ENCODE measurements at regions not wholly inside any gene's neighbourhood (a gene's known extent, or its start where the extent isn't known, plus 50 kb on each side); places are given as distances from the start of the nearest gene placed in this dataset.

DNA sequence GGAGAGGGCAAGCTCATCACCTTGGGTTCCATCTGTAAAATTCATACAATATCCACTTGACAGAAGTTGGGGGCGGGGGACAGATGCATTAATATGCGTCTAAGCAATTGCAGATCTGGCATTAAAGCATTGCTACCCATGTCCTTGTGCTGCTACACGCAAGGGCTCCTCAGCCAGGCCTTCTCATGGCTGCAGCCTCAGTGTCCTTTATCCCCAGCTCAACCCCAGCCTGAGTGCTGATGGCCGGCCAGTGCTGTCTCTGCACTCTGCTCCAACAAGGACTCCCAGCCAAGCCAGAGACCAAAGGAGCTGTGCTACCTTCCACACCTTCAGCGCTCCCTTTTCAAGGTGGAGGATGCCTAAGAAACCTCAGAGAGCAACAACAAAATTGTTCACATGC is 188.5 kb upstream of the STXBP5 start:
- H3K4me1 ChIP-seq = no peaks in the 10 kb centered on the region
- DNase-seq = no peak
- ATAC-seq = no peak
- H3K9me3 ChIP-seq = no peaks in the 10 kb centered on the region
- intact Hi-C loops (cut with DNase I) = no loop called here
- TF ChIP-seq POLR2A (IDR thresholded peaks at IDR 0.05) = no peak
- TF ChIP-seq, protein P1, sequence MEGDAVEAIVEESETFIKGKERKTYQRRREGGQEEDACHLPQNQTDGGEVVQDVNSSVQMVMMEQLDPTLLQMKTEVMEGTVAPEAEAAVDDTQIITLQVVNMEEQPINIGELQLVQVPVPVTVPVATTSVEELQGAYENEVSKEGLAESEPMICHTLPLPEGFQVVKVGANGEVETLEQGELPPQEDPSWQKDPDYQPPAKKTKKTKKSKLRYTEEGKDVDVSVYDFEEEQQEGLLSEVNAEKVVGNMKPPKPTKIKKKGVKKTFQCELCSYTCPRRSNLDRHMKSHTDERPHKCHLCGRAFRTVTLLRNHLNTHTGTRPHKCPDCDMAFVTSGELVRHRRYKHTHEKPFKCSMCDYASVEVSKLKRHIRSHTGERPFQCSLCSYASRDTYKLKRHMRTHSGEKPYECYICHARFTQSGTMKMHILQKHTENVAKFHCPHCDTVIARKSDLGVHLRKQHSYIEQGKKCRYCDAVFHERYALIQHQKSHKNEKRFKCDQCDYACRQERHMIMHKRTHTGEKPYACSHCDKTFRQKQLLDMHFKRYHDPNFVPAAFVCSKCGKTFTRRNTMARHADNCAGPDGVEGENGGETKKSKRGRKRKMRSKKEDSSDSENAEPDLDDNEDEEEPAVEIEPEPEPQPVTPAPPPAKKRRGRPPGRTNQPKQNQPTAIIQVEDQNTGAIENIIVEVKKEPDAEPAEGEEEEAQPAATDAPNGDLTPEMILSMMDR (IDR thresholded peaks at IDR 0.05) = no peak
- H3K27me3 ChIP-seq = no peaks in the 10 kb centered on the region
- H3K4me3 ChIP-seq = no peak overlapping the region
- no peaks in the 10 kb centered on the region for H3K36me3 ChIP-seq
- 88% methylated on average over 4 of the region's 5 CpGs for WGBS (ENCODE audit: insufficient coverage, low coverage, low lambda C conversion rate, missing lambda C conversion rate)
- no peak overlapping the region for H3K27ac ChIP-seq

DNA sequence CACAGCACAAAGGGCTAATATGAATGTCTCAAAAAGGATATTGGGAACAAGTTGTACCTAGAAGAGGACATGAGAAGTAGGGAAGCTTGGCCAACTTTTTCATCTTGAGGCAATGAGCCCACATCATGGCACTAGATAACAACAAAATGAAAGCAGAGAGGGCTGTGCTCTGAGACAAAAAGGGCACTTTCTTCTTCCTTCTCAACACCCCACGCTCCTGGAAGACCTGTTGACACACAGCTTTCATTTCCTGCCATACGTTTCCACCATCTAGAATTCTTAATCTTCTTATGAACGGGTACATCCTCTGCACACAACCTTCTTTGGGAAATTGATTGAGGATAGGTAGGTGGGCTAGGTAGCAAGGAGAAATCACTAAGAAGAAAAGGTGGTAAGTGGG is 187.8 kb upstream of the STXBP5 start:
- Histone ChIP-seq H3K36me3 (no peaks in the 10 kb centered on the region), H3K4me1 (no peaks in the 10 kb centered on the region), H3K9me3 (no peaks in the 10 kb centered on the region), H3K27me3 (no peaks in the 10 kb centered on the region), H3K4me3 (no peak overlapping the region), H3K27ac (no peak overlapping the region)
- intact Hi-C loops (cut with DNase I) = no loop called here
- DNase-seq (no peak), ATAC-seq (no peak)
- TF ChIP-seq POLR2A (IDR thresholded peaks at IDR 0.05) = no peak
- TF ChIP-seq, protein P1 (IDR thresholded peaks at IDR 0.05) = no peak
- 45% methylated on average over 2 of the region's 3 CpGs for WGBS (ENCODE audit: insufficient coverage, low coverage, low lambda C conversion rate, missing lambda C conversion rate)

DNA sequence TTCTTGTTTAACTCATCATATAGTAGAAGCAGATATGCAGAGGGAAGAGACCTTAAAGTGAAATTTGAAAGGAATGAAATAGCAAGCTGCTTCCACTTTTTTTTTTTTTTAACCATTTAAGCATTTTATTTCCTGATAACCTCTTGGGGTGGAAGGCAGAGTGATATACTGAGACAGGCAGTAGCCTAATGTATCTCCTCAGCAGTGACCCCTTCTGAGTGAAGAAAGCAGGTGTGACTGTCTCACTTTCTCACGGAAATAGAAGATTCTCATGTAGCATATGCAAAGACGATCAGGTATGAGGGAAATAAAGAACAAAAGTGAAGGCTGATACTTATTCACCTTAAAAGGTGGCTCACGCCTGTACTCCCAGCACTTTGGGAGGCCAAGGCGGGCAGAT is 187.1 kb upstream of the STXBP5 start:
- H3K9me3 ChIP-seq = no peaks in the 10 kb centered on the region
- no peak for ATAC-seq
- no peak overlapping the region for H3K4me3 ChIP-seq
- H3K4me1 ChIP-seq = no peaks in the 10 kb centered on the region
- DNase-seq = no peak
- H3K36me3 ChIP-seq = no peaks in the 10 kb centered on the region
- 73% methylated on average over 2 of the region's 4 CpGs for WGBS (ENCODE audit: insufficient coverage, low coverage, low lambda C conversion rate, missing lambda C conversion rate)
- TF ChIP-seq, protein P1 (IDR thresholded peaks at IDR 0.05) = no peak
- no peak for TF ChIP-seq POLR2A (IDR thresholded peaks at IDR 0.05)
- no peak overlapping the region for H3K27ac ChIP-seq
- intact Hi-C loops (cut with DNase I) = no loop called here
- no peaks in the 10 kb centered on the region for H3K27me3 ChIP-seq

DNA sequence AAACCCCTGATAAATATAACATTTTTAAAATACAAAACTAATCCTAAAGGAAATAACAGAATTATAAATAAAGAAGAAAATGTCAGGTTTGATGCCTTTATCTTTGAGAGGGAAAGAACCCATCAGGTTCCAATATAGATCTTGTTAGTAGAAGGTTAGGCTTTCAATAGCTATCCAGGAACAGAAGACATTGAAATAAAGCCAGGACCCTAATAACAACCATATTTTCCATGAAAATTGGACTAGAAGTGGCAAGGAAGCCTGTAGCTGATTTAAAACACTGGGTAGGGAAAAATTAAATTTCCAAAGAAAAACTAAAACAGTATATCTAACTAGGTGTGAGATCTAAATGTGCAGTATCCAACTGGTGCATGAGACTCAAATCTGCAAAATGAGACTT is 185.2 kb upstream of the STXBP5 start:
- H3K36me3 ChIP-seq = no peaks in the 10 kb centered on the region
- intact Hi-C loops (cut with DNase I) = no loop called here
- no peaks in the 10 kb centered on the region for H3K9me3 ChIP-seq
- TF ChIP-seq, protein P1 (IDR thresholded peaks at IDR 0.05) = no peak
- TF ChIP-seq POLR2A (IDR thresholded peaks at IDR 0.05) = no peak
- no peaks in the 10 kb centered on the region for H3K27me3 ChIP-seq
- no peak overlapping the region for H3K27ac ChIP-seq
- H3K4me1 ChIP-seq = no peaks in the 10 kb centered on the region
- DNase-seq (no peak), ATAC-seq (no peak)
- H3K4me3 ChIP-seq = no peak overlapping the region

DNA sequence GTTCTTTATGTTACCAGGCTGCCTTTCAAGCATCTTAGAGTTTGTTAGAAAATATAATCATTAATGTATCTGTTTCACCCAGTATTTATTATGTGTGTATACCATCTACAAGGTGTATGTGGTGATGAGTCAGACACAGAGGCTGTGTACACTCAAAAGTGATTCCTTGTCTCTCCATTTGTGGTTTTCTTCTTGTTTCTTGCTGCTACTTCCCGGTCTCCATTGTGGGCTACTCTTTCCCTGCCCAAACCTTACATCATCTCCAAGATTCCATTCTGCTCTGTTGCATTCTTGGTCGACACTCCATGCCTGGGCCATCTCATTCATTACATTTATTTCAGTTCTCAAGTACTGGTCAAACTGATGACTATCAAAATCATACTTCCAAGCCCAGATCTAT is 182.2 kb upstream of the STXBP5 start:
- no peaks in the 10 kb centered on the region for H3K36me3 ChIP-seq
- DNase-seq (no peak), ATAC-seq (no peak)
- TF ChIP-seq, protein P1 (IDR thresholded peaks at IDR 0.05) = no peak
- no peak for TF ChIP-seq POLR2A (IDR thresholded peaks at IDR 0.05)
- WGBS (ENCODE audit: insufficient coverage, low coverage, low lambda C conversion rate, missing lambda C conversion rate) = 82% methylated on average over 2 of the region's 2 CpGs
- H3K27ac ChIP-seq = no peak overlapping the region
- no peaks in the 10 kb centered on the region for H3K27me3 ChIP-seq
- no peaks in the 10 kb centered on the region for H3K4me1 ChIP-seq
- intact Hi-C loops (cut with DNase I) = no loop called here
- no peak overlapping the region for H3K4me3 ChIP-seq
- H3K9me3 ChIP-seq = no peaks in the 10 kb centered on the region
